H1 (cell line): ENCODE measurements at regions not wholly inside any gene's neighbourhood (a gene's known extent, or its start where the extent isn't known, plus 50 kb on each side); places are given as distances from the start of the nearest gene placed in this dataset.

Source experiments
- ASH2L ChIP-seq: fragments of 200-600, 300-600 bp; sonication (generic); IDR thresholded peaks from one replicate; pipeline ENCODE4 v1.7.1; 2017; ENCODE audit warnings: low read length
- ATF2 ChIP-seq: IDR thresholded peaks from 2 replicates; pipeline ENCODE4 v1.6.1; 2012; ENCODE audit warnings: low read length, inconsistent platforms
- ATF3 ChIP-seq: IDR thresholded peaks from 2 replicates; pipeline ENCODE4 v1.6.1; 2011; ENCODE audit warnings: low read depth, mild to moderate bottlenecking, low read length; ENCODE audit not compliant: insufficient read depth
- CBX5 ChIP-seq: fragments of 300-800, 300-1000 bp; sonication (generic); IDR thresholded peaks from 2 replicates; pipeline ENCODE4 v1.7.1; 2016; ENCODE audit warnings: antibody characterized with exemption, low read length, low read depth
- CHD7 ChIP-seq: fragments of 300-600 bp; sonication (generic); IDR thresholded peaks from 2 replicates; pipeline ENCODE4 v1.7.1; 2012; ENCODE audit warnings: low read length, moderate library complexity, mild to moderate bottlenecking, inconsistent platforms; ENCODE audit not compliant: insufficient replicate concordance
- GABPA ChIP-seq: IDR thresholded peaks from 2 replicates; pipeline ENCODE4 v1.6.1; 2011; ENCODE audit warnings: mild to moderate bottlenecking, low read length, moderate library complexity, borderline replicate concordance; ENCODE audit not compliant: insufficient read depth
- HDAC6 ChIP-seq: IDR thresholded peaks from one replicate; pipeline ENCODE4 v1.7.1; 2012; ENCODE audit warnings: low read depth, mild to moderate bottlenecking, inconsistent platforms, low read length, moderate library complexity
- KDM1A ChIP-seq: fragments of 200-600, 300-600 bp; sonication (generic); IDR thresholded peaks from 2 replicates; pipeline ENCODE4 v1.7.1; 2016; ENCODE audit warnings: mild to moderate bottlenecking, low read length, borderline replicate concordance
- PHF8 ChIP-seq: fragments of 200-600 bp; sonication (generic); conservative IDR thresholded peaks from 2 replicates; pipeline ENCODE4 v1.7.1; 2012; ENCODE audit warnings: low read depth, mild to moderate bottlenecking, inconsistent platforms, low read length, moderate library complexity
- RXRA ChIP-seq: IDR thresholded peaks from 2 replicates; pipeline ENCODE4 v1.6.1; 2011; ENCODE audit warnings: low read depth, mild to moderate bottlenecking, low read length, moderate library complexity; ENCODE audit not compliant: insufficient read depth

- TF ChIP-seq CHD7 (no peak), ASH2L (no peak), ATF2 (no peak), CBX5 (no peak), HDAC6 (no peak), RXRA (no peak), ATF3 (no peak), PHF8 (no peak), KDM1A (no peak), GABPA (no peak)
Measured at GRCh38 chr1:30173560-30173959, 549.8 kb downstream of the MATN1 start (continued).
